ENCODE measurements at regions not wholly inside any gene's neighbourhood (a gene's known extent, or its start where the extent isn't known, plus 50 kb on each side); places are given as distances from the start of the nearest gene placed in this dataset.
A peak's percentile ranks its signal among the peaks of the same experiment; 100 is the strongest.
"Not testable (repeated sequence)": the region's sequence is repeated elsewhere in the genome, so short reads cannot be mapped to it uniquely, and the experiment has no call there.

DNA sequence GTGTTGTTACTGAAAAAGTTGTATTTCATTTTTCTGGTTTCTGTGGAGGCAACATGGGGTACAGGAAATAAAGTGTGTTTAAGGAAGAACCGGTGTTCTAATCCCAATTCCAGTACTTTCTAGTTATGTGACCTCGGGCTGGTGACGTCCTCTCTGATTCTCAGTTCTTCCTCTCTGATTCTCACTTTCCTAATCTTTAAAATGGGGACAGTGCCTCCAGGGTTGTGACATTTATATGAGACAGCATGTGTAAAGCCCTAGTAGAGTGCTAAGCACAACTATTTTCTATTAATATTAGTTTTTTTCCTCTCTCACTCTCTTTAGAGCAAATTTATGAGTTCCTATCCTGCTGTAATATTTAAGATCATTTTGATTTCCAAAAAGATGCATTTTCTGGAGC, 50.9 kb upstream of the PTPDC1 start:
- DNase-seq, result no peak

- DNase-seq, result no peak
Measured at GRCh38 chr9:94031946-94032345, 52.3 kb upstream of the PTPDC1 start.

GRCh38 chr9:94031380-94031779, 52.9 kb upstream of the PTPDC1 start:
- DNase-seq, result no peak

- peak; percentile 81 for DNase-seq
Measured at GRCh38 chr9:94030318-94031179, 53.7 kb upstream of the PTPDC1 start.

GRCh38 chr9:94029932-94030317, 54.3 kb upstream of the PTPDC1 start:
- no peak for DNase-seq

- no peak for DNase-seq
Measured at GRCh38 chr9:94026816-94027215, 57.4 kb upstream of the PTPDC1 start.

DNA sequence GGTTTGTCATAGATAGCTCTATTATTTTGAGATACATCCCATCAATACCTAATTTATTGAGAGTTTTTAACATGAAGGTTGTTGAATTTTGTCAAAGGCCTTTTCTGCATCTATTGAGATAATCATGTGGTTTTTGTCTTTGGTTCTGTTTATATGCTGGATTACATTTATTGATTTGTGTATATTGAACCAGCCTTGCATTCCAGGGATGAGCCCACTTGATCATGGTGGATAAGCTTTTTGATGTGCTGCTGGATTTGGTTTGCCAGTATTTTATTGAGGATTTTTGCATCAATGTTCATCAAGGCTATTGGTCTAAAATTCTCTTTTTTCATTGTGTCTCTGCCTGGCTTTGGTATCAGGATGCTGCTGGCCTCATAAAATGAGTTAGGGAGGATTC, 61.8 kb upstream of the PTPDC1 start:
- not testable (repeated sequence) for DNase-seq

GRCh38 chr9:94020836-94021235, 63.4 kb upstream of the PTPDC1 start:
- not testable (repeated sequence) for DNase-seq

GRCh38 chr9:94018628-94019027, 63.5 kb upstream of the BARX1 start:
- no peak for DNase-seq

DNA sequence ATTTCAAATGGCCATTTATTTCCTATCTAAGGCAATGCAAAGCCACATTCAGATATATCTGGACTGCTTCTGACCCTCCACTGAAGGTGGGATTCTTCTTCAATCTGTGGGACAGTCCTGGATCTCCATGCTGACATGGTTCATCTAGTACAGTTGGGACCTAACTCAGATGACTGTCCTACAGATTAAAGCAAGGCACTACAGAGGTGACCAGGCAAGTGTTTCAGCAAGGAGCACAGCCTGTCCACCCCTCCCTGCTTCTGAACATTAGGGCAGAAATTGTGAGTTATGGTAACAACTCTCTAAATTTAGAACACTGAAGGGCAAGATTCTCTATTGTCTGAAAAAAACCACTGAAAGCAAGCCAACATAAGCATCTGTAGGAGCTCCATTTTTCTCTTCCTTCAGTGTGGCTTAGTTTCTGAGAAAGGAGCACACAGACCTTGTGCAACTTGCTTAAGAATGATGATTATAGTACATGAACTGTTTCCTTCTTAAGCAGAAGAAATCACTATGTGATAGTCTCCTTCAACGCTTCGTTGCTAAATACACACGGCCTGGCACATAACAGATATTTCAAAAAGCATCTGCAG, 62.9 kb upstream of the BARX1 start:
- no peak for DNase-seq

GRCh38 chr9:94016744-94017143, 61.6 kb upstream of the BARX1 start:
- DNase-seq, result no peak

DNA sequence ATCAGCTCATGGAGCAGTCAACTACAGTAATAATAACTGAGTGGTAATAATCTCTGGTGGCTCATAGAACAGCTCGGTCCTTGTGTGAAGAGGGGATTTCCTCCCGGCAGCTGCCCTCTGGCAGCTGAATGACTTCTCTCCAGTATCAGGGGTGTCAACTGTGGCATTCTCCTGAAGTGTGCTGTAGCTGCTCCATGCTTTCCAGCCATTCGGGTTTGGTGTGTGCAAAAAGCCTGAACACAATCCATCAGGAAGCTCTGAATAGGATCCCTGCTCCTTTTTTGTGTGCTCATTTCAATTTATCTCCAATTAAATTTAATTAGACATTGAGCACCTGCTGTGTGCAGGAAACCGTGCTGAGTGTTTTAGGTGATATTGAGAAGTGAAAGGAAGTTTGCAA, 59.8 kb upstream of the BARX1 start:
- DNase-seq, result no peak

DNA sequence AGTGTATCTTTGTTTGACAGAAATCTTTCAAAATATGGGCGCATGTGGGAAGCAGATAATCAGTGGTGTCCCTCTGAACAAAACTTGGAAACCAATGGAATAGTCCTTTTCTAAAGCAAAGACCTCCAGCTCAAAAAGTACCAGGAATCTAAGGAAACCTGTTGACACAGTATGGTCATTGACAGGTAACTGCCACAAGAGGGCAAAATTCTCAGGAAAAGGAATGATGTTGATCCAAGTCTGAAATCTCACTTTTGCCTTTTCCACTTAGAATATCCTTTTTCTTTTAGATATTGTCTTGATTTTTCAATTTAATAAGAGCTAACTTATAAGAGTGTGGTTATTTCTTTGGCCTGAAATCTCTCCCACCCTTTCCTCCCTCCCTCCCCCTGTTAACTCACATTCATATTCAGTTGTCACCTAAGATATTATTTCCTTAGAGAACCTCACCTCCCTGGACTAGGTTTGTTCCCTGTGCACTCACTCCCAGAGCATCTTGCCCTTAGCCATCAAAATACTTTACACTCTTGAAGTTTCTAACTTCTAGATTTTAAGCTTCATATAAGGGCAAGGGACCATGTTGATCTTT, 59.0 kb upstream of the BARX1 start:
- no peak for DNase-seq

- peak; percentile 7 for DNase-seq
Measured at GRCh38 chr9:94010980-94011533, 55.9 kb upstream of the BARX1 start.

- no peak for DNase-seq
Measured at GRCh38 chr9:94005272-94005901, 50.2 kb upstream of the BARX1 start.
